ENCODE measurements at regions not wholly inside any gene's neighbourhood (a gene's known extent, or its start where the extent isn't known, plus 50 kb on each side); places are given as distances from the start of the nearest gene placed in this dataset.

- TF ChIP-seq, protein P1, sequence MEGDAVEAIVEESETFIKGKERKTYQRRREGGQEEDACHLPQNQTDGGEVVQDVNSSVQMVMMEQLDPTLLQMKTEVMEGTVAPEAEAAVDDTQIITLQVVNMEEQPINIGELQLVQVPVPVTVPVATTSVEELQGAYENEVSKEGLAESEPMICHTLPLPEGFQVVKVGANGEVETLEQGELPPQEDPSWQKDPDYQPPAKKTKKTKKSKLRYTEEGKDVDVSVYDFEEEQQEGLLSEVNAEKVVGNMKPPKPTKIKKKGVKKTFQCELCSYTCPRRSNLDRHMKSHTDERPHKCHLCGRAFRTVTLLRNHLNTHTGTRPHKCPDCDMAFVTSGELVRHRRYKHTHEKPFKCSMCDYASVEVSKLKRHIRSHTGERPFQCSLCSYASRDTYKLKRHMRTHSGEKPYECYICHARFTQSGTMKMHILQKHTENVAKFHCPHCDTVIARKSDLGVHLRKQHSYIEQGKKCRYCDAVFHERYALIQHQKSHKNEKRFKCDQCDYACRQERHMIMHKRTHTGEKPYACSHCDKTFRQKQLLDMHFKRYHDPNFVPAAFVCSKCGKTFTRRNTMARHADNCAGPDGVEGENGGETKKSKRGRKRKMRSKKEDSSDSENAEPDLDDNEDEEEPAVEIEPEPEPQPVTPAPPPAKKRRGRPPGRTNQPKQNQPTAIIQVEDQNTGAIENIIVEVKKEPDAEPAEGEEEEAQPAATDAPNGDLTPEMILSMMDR (IDR thresholded peaks at IDR 0.05) = no peak
- TF ChIP-seq EZH2phosphoT487 (IDR thresholded peaks at IDR 0.05; ENCODE audit: borderline replicate concordance, low read depth) (no peak), JUND (IDR thresholded peaks at IDR 0.05) (no peak)
Measured at GRCh38 chr3:152037297-152037696, 163.9 kb downstream of the SUCNR1 start.
